Body of pancreas (tissue), 4 donors: ENCODE measurements at regions not wholly inside any gene's neighbourhood (a gene's known extent, or its start where the extent isn't known, plus 50 kb on each side); places are given as distances from the start of the nearest gene placed in this dataset.

Experiments used
- ATAC-seq: fragments of 150-250 bp; one replicate; pipeline ENCODE4 v1.9.1; 2016
- DNase-seq, 4 donors: peaks; one replicate each; pipeline ENCODE4 v3.0.0-alpha.2; 2019
- H3K27ac ChIP-seq, 4 donors: fragments of 200-600 bp; sonication (generic); 1 replicate in 3 of 4; 2 replicates in 1 of 4; pipeline versions ENCODE4 v1.5.1 to v1.6.1; 2016 to 2019; ENCODE audit warnings: mild to moderate bottlenecking in 1 of 4, mixed read lengths in 1 of 4, moderate library complexity in 1 of 4
- H3K27me3 ChIP-seq, 2 donors: fragments of 200-600 bp; sonication (generic); one replicate each; pipeline ENCODE4 v1.6.0; 2016; ENCODE audit warnings: mild to moderate bottlenecking in 1 of 2
- H3K36me3 ChIP-seq, 2 donors: fragments of 200-600 bp; sonication (generic); replicated peaks in 1 of 2; 2 replicates each; pipeline ENCODE4 v1.5.1; 2016; ENCODE audit warnings: low read depth in 2 of 2; ENCODE audit not compliant: insufficient read depth in 1 of 2
- H3K4me1 ChIP-seq: fragments of 200-600 bp; sonication (generic); one replicate; pipeline ENCODE4 v1.6.0; 2016
- H3K4me3 ChIP-seq, 2 donors: fragments of 200-600 bp; sonication (generic); 1 replicate in 1 of 2; 2 replicates in 1 of 2; pipeline ENCODE4 v1.5.1; 2016 to 2019
- H3K9me3 ChIP-seq, 3 donors: fragments of 200-600 bp; sonication (generic); 1 replicate in 2 of 3; 2 replicates in 1 of 3; pipeline ENCODE4 v1.5.1; 2016
- CTCF ChIP-seq, 7 experiments: fragments of 450-650 bp in 4 of 7; fragments of 200-600 bp in 3 of 7; sonication (generic) in 3 of 7; IDR thresholded peaks; one replicate each; pipeline ENCODE4 v1.5.1; 2016 to 2019; ENCODE audit warnings: antibody characterized with exemption in 7 of 7
- POLR2A ChIP-seq, 3 donors: fragments of 450-650 bp; IDR thresholded peaks; one replicate each; pipeline ENCODE4 v1.6.1; 2016; ENCODE audit warnings: antibody characterized with exemption in 3 of 3, mild to moderate bottlenecking in 2 of 3
- WGBS, 2 donors: methylation state at CpG; one replicate each; pipeline ENCODE4 v1.1.5; 2017; 5-methylcytosine and 5-hydroxymethylcytosine counted together
- intact Hi-C: fragments of 100-400 bp; cut with DNase I; formaldehyde crosslinking; loops from one replicate; pipeline ENCODE4 v1.15.1; 2023

GRCh38 chr2:23219666-23220065 is 165.3 kb upstream of the KLHL29 start:
- no peak for TF ChIP-seq POLR2A (IDR thresholded peaks at IDR 0.05)
- H3K4me3 ChIP-seq = no peak overlapping the region
- H3K36me3 ChIP-seq = no peaks in the 10 kb centered on the region
- H3K27me3 ChIP-seq = no peaks in the 10 kb centered on the region
- no peaks in the 10 kb centered on the region for H3K9me3 ChIP-seq
- intact Hi-C loops = no loop called here
- no peak for DNase-seq
- H3K27ac ChIP-seq = no peak overlapping the region
- no peak for ATAC-seq
- H3K4me1 ChIP-seq = no peaks in the 10 kb centered on the region
- 43 to 53% methylated on average over 4 of the region's 4 CpGs for WGBS, 2 donors

- H3K4me1 ChIP-seq = no peaks in the 10 kb centered on the region
- no peak for ATAC-seq
- H3K9me3 ChIP-seq = no peaks in the 10 kb centered on the region
- WGBS, 2 donors = 55 to 58% methylated on average over 2 of the region's 2 CpGs
- no peak for TF ChIP-seq POLR2A (IDR thresholded peaks at IDR 0.05)
- TF ChIP-seq CTCF (IDR thresholded peaks at IDR 0.05) = no peak
- H3K4me3 ChIP-seq = no peak overlapping the region
- DNase-seq = no peak
- H3K36me3 ChIP-seq = no peaks in the 10 kb centered on the region
- no peaks in the 10 kb centered on the region for H3K27me3 ChIP-seq
- no peak overlapping the region for H3K27ac ChIP-seq
- intact Hi-C loops = no loop called here
These were observed 164.4 kb upstream of the KLHL29 start for GRCh38 chr2:23220513-23221094.

- Histone ChIP-seq H3K27ac (no peak overlapping the region), H3K27me3 (no peaks in the 10 kb centered on the region), H3K4me1 (no peaks in the 10 kb centered on the region), H3K4me3 (no peak overlapping the region), H3K36me3 (no peaks in the 10 kb centered on the region), H3K9me3 (no peaks in the 10 kb centered on the region)
- ATAC-seq (no peak), DNase-seq (no peak)
- no peak for TF ChIP-seq POLR2A (IDR thresholded peaks at IDR 0.05)
- WGBS, 2 donors = 61 to 78% methylated on average over 5 of the region's 5 CpGs
- intact Hi-C loops = no loop called here
These were observed 163.7 kb upstream of the KLHL29 start for GRCh38 chr2:23221236-23221635.

GRCh38 chr2:23221901-23222300 is 163.1 kb upstream of the KLHL29 start:
- Histone ChIP-seq H3K36me3 (no peaks in the 10 kb centered on the region), H3K4me1 (no peaks in the 10 kb centered on the region), H3K27me3 (no peaks in the 10 kb centered on the region), H3K4me3 (no peak overlapping the region), H3K9me3 (no peaks in the 10 kb centered on the region), H3K27ac (no peak overlapping the region)
- WGBS, 2 donors = 67 to 69% methylated on average over 2 to 4 of the region's 4 CpGs
- DNase-seq (no peak), ATAC-seq (no peak)
- no peak for TF ChIP-seq POLR2A (IDR thresholded peaks at IDR 0.05)
- intact Hi-C loops = no loop called here

- no peak for ATAC-seq
- WGBS, 2 donors = 73 to 76% methylated on average over 7 of the region's 8 CpGs
- no peak for TF ChIP-seq CTCF (IDR thresholded peaks at IDR 0.05)
- TF ChIP-seq POLR2A (IDR thresholded peaks at IDR 0.05) = no peak
These were observed 154.1 kb upstream of the KLHL29 start for GRCh38 chr2:23230885-23231284.

GRCh38 chr2:23231865-23232264 is 153.1 kb upstream of the KLHL29 start:
- TF ChIP-seq CTCF (IDR thresholded peaks at IDR 0.05) = no peak
- TF ChIP-seq POLR2A (IDR thresholded peaks at IDR 0.05) = no peak
- no peak for ATAC-seq
- no peaks in the 10 kb centered on the region for H3K27me3 ChIP-seq
- no peaks in the 10 kb centered on the region for H3K36me3 ChIP-seq
- DNase-seq = no peak
- H3K4me1 ChIP-seq = no peaks in the 10 kb centered on the region
- 76 to 81% methylated on average over 7 of the region's 7 CpGs for WGBS, 2 donors
- no peaks in the 10 kb centered on the region for H3K9me3 ChIP-seq
- H3K4me3 ChIP-seq = no peak overlapping the region
- intact Hi-C loops = no loop called here
- H3K27ac ChIP-seq = no peak overlapping the region

More at GRCh38 chr2:23230885-23231284, 154.1 kb upstream of the KLHL29 start:
- DNase-seq = no peak
- no peaks in the 10 kb centered on the region for H3K4me1 ChIP-seq
- H3K36me3 ChIP-seq = no peaks in the 10 kb centered on the region
- H3K27me3 ChIP-seq = no peaks in the 10 kb centered on the region
- no peak overlapping the region for H3K27ac ChIP-seq
- intact Hi-C loops = no loop called here
- H3K4me3 ChIP-seq = no peak overlapping the region
- no peaks in the 10 kb centered on the region for H3K9me3 ChIP-seq
